Motor neuron (in vitro differentiated cells): ENCODE measurements at regions not wholly inside any gene's neighbourhood (a gene's known extent, or its start where the extent isn't known, plus 50 kb on each side); places are given as distances from the start of the nearest gene placed in this dataset.
"Not testable (repeated sequence)": the region's sequence is repeated elsewhere in the genome, so short reads cannot be mapped to it uniquely, and the experiment has no call there.

Source experiments
- ATAC-seq, 8 experiments: fragments of 200-7000 bp; cut with Tn5 transposase; replicated peaks in 6 of 8; 2 replicates each; pipeline ENCODE4 v1.8.0; 2021; ENCODE audit warnings: mild to moderate bottlenecking in 8 of 8, moderate library complexity in 8 of 8
- H3K27ac ChIP-seq, 2 donors: fragments of 250-450 bp; sonication (Bioruptor Pico); 2 replicates each; pipeline ENCODE4 v1.9.0; 2021; ENCODE audit warnings: antibody characterized with exemption in 2 of 2, mild to moderate bottlenecking in 2 of 2, moderate library complexity in 1 of 2
- H3K4me1 ChIP-seq, 2 donors: fragments of 250-450 bp; sonication (Bioruptor Pico); replicated peaks in 1 of 2; 2 replicates each; pipeline ENCODE4 v1.6.1; 2021; ENCODE audit warnings: antibody characterized with exemption in 2 of 2, mild to moderate bottlenecking in 2 of 2, moderate library complexity in 1 of 2
- H3K4me3 ChIP-seq, 5 donors: fragments of 250-450 bp; sonication (Bioruptor Pico); 2 replicates each; pipeline ENCODE4 v1.9.0; 2021; ENCODE audit warnings: antibody characterized with exemption in 5 of 5, mild to moderate bottlenecking in 5 of 5, moderate library complexity in 4 of 5
- WGBS, 10 experiments: fragments of 450-650 bp; shearing (Covaris generic); methylation state at CpG; one replicate each; pipeline ENCODE4 v1.0.0; 2022; 5-methylcytosine and 5-hydroxymethylcytosine counted together
- in situ Hi-C, 9 experiments: fragments of 400-800 bp; cut with MboI; loops; one replicate each; pipeline ENCODE4 v1.15.0; 2021; ENCODE audit warnings: low sequenced_read_pairs in 9 of 9, low pct_unique_long_range_greater_than_20kb in 2 of 9; ENCODE audit not compliant: unreplicated experiment in 9 of 9

- H3K27ac ChIP-seq = peak overlapping the region; percentile 86 to 87
- peak overlapping the region; percentile 48 to 78 (median 54) for H3K4me3 ChIP-seq
- ATAC-seq = peak; percentile 5 to 77 (median 24)
- peaks cover 3 to 6% of the 10 kb centered on the region in 2 donors for H3K4me1 ChIP-seq
- in situ Hi-C loops = loop anchor here in 2 of 9 experiments (25.0 kb wide), 2 partner anchors 290 to 515 kb away; no protein-coding TSS in a partner anchor
- WGBS, 10 experiments = 0 to 37% (median 2%) methylated on average over 6 to 20 of the region's 28 CpGs; no CpG with 5 or more reads in 1 of the 10 experiments
These were observed 186.5 kb upstream of the FANCL start for GRCh38 chr2:58427572-58428095.

DNA sequence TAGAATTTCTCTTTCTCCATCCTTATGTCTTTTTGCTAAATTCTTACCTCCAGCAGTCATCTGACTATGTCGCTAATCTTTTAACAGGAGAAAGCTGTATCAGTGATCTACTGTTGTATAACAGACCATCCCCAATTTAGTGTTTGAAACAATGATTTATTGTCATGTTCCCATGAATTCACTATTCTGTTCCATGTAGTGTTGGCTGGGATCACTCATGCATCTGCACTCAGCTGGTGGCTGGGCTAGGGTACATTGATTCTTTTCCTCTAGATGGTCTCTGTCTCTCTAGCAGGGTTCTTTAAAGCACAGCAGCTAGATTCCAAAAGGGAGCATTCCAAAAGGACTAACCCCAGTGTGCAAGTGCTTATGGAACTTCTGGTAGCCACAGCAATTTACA is 184.2 kb upstream of the FANCL start:
- H3K4me1 ChIP-seq = peaks cover 3 to 6% of the 10 kb centered on the region in 2 donors
- H3K27ac ChIP-seq = no peak overlapping the region
- WGBS, 10 experiments = 0 to 100% (median 93%) methylated on average over 1 of the region's 1 CpG; no CpG with 5 or more reads in 2 of the 10 experiments
- in situ Hi-C loops = loop anchor here in 2 of 9 experiments (25.0 kb wide), 2 partner anchors 288 to 513 kb away; no protein-coding TSS in a partner anchor
- H3K4me3 ChIP-seq = no peak overlapping the region
- no peak for ATAC-seq

DNA sequence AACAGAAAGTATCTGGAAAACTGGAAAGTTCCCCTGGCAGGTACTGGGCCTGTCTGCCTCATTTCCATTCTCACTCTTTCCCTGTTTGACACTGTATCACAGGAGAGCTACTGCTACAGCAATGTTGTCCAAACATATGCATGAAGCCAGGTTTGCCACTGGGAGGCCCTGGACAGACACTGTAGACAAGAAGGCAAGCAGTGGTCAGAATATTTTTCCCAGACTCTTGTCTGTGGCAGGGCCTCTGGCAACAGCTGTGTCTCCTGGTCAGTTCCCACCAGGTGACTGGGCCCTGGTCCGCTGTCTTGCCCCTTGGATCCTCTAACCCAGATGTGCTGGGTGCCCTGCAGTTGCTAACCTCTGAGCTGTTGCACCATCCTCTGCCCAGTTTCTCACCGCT is 178.9 kb upstream of the FANCL start:
- Histone ChIP-seq H3K4me3 (no peak overlapping the region), H3K4me1 (no peaks in the 10 kb centered on the region), H3K27ac (no peak overlapping the region)
- 38 to 100% (median 94%) methylated on average over 1 to 2 of the region's 2 CpGs; no CpG with 5 or more reads in 7 of the 10 experiments for WGBS, 10 experiments
- in situ Hi-C loops = no loop called here
- no peak for ATAC-seq

DNA sequence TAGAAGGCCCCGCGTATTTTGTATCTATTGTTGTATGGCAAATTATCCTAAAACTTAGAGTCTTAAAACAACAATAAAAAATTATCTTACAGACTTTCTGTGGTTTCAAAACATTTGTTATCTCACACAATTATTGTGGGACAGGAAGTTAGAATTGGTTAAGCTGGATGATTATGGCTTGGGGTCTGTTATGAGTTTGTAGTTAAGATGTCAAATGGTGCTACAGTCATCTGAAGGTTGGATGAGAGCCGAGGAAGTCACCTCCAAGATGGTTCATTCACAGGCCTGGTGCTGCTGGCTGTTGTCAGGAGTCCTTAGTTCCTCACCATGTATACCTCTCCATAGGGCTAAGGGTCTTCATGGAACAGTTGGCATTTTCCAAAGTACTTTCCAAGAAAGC is 175.6 kb upstream of the FANCL start:
- WGBS, 10 experiments = 0 to 100% (median 100%) methylated on average over 1 to 3 of the region's 3 CpGs; no CpG with 5 or more reads in 2 of the 10 experiments
- no peak overlapping the region for H3K27ac ChIP-seq
- H3K4me1 ChIP-seq = no peaks in the 10 kb centered on the region
- ATAC-seq = no peak
- in situ Hi-C loops = no loop called here
- no peak overlapping the region for H3K4me3 ChIP-seq

- H3K27ac ChIP-seq = no peak overlapping the region
- H3K4me3 ChIP-seq = no peak overlapping the region
- H3K4me1 ChIP-seq = no peaks in the 10 kb centered on the region
- in situ Hi-C loops = no loop called here
- no peak for ATAC-seq
- WGBS, 10 experiments = 15 to 94% (median 60%) methylated on average over 1 to 2 of the region's 2 CpGs
These were observed 173.4 kb upstream of the FANCL start for GRCh38 chr2:58414506-58414905.

DNA sequence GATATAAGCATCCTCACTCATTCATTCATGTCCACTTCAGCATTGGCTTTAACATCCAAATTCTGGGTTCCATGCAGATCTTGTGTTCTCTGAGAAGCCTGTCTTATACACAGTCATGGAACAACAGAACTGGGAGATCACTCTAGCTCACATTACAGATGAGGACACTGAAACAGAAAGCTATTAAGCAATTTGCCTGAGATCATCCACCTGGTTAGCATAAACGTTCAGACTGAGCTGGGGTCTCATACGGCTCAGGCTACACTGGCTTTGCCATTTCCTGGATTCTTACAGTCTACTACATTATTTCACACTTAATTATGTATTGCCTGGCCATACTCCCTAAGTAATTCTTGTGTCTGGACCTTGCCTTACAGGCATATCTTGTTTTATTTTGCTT is 169.4 kb upstream of the FANCL start:
- no peak overlapping the region for H3K4me3 ChIP-seq

DNA sequence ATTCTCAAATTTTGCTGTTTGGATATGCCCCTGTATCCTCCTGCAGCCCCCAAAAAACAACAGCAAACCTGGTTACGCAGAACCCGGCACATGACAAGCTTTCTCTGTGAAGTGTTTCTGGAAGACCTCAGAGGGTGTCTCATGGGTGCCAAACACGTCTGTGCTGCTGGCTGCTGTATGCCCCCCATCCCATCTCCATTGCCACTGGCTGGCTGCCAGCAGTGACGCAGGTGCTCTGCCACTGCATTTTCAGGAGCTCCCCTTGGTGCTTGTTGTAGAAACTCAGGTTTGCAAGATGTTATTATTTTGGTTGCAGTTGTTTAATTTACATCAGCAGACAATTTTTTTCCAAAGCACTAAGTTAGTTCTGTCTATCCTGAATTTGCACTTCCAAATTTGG is 166.4 kb upstream of the FANCL start:
- WGBS, 10 experiments = 95% methylated on average over 2 to 3 of the region's 4 CpGs; no CpG with 5 or more reads in 8 of the 10 experiments
- in situ Hi-C loops = no loop called here
- H3K4me3 ChIP-seq = no peak overlapping the region
- ATAC-seq = no peak
- H3K27ac ChIP-seq = no peak overlapping the region
- H3K4me1 ChIP-seq = no peaks in the 10 kb centered on the region

More for the DNA sequence above, 169.4 kb upstream of the FANCL start:
- no peak overlapping the region for H3K27ac ChIP-seq
- WGBS, 10 experiments = 18 to 86% (median 70%) methylated on average over 1 to 2 of the region's 2 CpGs; no CpG with 5 or more reads in 4 of the 10 experiments
- H3K4me1 ChIP-seq = no peaks in the 10 kb centered on the region
- in situ Hi-C loops = no loop called here
- no peak for ATAC-seq

DNA sequence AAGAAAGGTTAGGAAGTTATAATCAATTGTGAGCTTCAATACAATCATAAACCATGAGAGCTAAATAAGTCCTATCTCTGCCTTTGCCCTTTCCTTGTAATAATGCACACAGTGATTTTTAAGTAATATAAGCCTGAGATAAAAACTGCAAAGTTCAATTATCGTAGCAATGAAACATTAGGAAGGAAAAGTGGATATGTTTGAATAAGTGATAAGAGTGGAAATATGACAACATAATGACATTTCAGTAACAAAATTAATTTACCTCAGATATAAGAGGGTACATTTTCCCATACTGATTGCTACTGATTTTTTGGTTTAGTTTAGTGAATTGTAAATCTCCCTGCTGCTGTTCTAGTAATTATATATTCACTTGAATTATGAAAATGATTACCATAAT is 164.2 kb upstream of the FANCL start:
- ATAC-seq = no peak
- in situ Hi-C loops = no loop called here
- no peak overlapping the region for H3K27ac ChIP-seq
- H3K4me3 ChIP-seq = no peak overlapping the region
- 0 to 100% (median 60%) methylated on average over 1 of the region's 1 CpG; no CpG with 5 or more reads in 1 of the 10 experiments for WGBS, 10 experiments
- H3K4me1 ChIP-seq = no peaks in the 10 kb centered on the region

DNA sequence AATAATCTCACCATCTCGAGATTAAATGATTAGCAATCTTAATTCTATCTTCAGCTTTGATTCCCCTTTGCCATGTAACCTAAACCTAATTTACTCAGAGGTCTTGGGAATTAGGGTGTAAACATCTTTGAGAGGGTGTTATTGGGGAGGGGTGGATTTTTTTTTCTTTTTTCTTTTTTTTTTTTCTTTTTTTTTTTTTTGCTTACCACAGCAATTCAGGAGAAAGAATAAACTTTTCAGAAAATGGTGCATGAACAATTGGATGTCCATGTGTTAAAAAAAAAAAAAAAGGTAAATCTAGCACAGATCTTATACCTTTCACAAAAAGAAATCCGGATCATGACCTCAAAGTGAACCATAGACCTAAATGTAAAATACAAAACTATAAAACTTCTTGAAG is 160.8 kb upstream of the FANCL start:
- no peak overlapping the region for H3K27ac ChIP-seq
- in situ Hi-C loops = no loop called here
- WGBS, 10 experiments = 0 to 90% (median 66%) methylated on average over 1 to 2 of the region's 2 CpGs

DNA sequence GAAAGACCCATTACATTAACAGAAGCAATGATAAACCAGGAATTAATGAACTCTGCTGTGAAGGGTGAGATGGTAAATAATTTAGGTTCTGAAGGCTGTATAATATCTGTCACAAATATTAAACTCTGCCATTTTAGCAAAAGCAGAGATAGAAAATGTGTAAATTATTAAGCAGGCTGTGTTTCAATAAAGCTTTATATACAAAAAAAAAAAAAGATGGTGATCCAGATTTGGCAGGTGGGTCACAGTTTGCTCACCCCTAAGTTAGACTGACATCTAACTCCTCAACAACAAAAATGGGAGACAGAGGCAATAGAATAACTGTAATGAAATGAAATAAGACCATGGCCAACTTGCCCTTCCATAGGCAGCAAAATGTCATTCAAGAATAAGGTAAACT is 157.3 kb upstream of the FANCL start:
- H3K4me3 ChIP-seq = no peak overlapping the region
- no peak overlapping the region for H3K27ac ChIP-seq
- in situ Hi-C loops = no loop called here
- H3K4me1 ChIP-seq = no peaks in the 10 kb centered on the region
- no peak for ATAC-seq

More for the DNA sequence above, 160.8 kb upstream of the FANCL start:
- no peak for ATAC-seq
- Histone ChIP-seq H3K4me3 (no peak overlapping the region), H3K4me1 (no peaks in the 10 kb centered on the region)

DNA sequence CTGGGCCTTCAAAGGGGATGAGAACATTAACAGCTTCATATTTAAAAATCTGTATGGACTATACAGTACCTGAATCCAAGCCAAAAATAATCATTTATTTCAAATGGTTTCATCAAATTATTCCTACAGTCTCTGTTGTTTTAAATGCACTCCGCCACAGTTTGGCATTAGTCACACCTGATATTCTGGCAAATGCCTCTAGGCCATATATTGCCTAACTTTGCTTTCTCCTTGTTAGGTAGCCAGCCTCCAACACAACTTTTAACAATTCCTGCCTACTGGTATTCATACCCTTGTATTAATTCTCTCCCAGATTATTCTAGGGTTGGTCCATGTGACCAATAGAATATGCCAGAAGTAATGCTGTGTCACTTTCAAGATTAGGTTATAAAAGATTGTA is 146.6 kb upstream of the FANCL start:
- WGBS, 10 experiments = 80 to 100% (median 92%) methylated on average over 1 of the region's 1 CpG; no CpG with 5 or more reads in 6 of the 10 experiments
- no peaks in the 10 kb centered on the region for H3K4me1 ChIP-seq
- H3K27ac ChIP-seq = no peak overlapping the region
- ATAC-seq = no peak
- H3K4me3 ChIP-seq = no peak overlapping the region
- in situ Hi-C loops = no loop called here

- ATAC-seq, H3K4me3 ChIP-seq, H3K4me1 ChIP-seq, H3K27ac ChIP-seq, in situ Hi-C loops: not testable (repeated sequence)
- WGBS, 10 experiments = no CpG with 5 or more reads among the region's 14 CpGs
These were observed 145.8 kb upstream of the FANCL start for GRCh38 chr2:58386904-58387303.

DNA sequence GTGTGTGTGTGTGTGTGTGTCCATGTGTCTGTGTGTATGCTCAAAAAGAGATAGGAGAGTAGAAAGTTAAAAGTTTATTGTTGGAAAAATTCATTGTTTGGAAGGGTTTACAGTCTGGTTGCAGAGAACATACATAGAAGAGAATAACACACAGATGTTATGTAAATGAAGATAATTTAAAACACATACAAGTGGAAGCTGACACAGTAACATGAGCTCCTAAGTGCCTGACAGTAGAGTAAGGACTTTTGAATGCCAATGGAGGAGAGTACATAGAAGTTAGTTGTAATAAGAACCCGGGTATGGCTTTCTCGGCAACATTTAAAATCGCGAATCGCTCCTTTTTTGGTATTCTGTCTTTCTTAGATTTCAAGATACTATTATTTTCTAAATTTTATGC is 137.0 kb upstream of the FANCL start:
- WGBS, 10 experiments = 0 to 100% (median 83%) methylated on average over 1 to 5 of the region's 5 CpGs; no CpG with 5 or more reads in 1 of the 10 experiments
- H3K4me1 ChIP-seq = no peaks in the 10 kb centered on the region
- in situ Hi-C loops = no loop called here
- H3K27ac ChIP-seq = no peak overlapping the region
- no peak overlapping the region for H3K4me3 ChIP-seq
- peak in 1 of 8 experiments; percentile 67 for ATAC-seq

GRCh38 chr2:58377181-58377580 is 136.1 kb upstream of the FANCL start:
- in situ Hi-C loops = no loop called here
- H3K4me3 ChIP-seq = no peak overlapping the region
- no peak overlapping the region for H3K27ac ChIP-seq
- ATAC-seq = no peak
- no peaks in the 10 kb centered on the region for H3K4me1 ChIP-seq
- 33 to 80% (median 63%) methylated on average over 1 of the region's 1 CpG; no CpG with 5 or more reads in 4 of the 10 experiments for WGBS, 10 experiments
